ENCODE measurements at regions not wholly inside any gene's neighbourhood (a gene's known extent, or its start where the extent isn't known, plus 50 kb on each side); places are given as distances from the start of the nearest gene placed in this dataset.

DNA sequence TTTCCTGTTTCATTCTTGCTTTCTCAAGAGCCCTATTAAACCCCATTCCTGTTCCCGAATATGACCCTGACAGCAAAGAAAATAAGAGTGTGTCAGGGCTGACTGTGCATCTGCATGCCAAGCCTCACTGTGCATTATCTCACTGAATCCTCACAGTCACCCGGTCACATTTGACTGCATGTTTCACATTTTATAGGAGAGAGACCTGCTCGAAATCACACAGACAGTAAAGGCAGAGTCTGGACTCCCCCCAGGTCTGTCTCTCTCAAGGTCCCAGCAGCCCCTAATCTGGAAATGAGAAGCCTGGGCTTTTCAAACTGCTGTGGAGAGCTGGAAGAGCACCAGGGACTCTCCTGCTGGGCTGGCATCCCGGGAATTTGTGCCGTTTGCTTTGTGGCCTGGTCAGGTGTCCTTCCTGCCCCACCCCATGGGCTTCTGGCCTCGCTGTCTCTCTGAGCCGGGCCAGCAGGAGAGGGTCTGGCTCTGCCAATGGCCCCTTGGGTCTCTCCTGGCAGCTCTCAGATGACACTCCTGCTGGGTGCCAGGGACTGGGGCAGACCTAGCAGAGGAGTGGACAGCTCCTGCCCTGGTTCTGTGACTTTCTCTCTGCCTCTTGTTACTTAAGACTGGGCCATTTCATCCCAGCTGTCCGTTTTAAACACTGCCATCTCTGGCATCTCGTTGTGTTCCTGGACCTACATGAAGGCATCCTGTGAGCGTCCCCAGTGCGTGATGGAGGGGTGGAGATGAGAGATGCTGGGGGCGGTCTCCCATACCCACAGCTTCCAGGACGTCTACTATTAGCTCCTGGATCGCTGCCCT is 173.6 kb downstream of the ARHGAP12 start:
- no peak for DNase-seq (ENCODE audit: low read depth)

DNA sequence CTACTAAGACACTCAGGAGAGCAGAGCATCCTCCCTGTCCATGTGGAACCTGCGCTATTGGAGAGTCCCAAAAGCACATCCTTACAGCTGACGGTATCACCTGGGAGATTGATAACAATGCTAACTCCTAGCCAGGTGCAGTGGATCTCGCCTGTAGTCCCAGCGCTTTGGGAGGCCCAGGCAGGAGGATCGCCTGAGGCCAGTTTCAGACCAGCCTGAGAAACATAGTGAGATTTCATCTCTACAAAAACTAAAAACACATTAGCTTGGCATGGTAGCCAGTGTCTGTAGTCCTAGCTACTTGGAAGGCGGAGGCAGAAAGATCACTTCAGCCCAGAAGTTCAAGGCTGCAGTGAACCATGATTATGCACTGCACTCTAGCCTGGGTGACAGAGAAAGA is 174.9 kb downstream of the ARHGAP12 start:
- DNase-seq (ENCODE audit: low read depth), result no peak

DNA sequence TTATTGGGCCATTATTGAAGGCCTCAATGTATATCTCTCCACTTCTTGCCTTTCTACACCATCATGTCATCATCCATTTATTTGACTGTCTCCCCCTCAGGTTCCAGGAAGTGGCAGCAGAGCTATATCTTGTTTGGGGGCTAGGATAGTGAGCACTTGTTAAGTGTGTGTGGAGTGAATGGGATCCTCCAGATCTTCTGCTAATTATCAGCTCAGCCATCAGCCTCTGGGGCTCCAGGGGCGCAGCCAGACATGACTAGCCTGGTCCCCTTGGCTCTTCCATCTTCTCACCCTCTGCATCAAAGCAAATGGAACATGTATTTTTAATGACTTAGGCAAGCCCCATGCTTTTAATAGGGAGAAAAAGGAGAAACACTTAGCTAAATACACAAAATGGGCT is 176.5 kb downstream of the ARHGAP12 start:
- DNase-seq (ENCODE audit: low read depth), result no peak

DNA sequence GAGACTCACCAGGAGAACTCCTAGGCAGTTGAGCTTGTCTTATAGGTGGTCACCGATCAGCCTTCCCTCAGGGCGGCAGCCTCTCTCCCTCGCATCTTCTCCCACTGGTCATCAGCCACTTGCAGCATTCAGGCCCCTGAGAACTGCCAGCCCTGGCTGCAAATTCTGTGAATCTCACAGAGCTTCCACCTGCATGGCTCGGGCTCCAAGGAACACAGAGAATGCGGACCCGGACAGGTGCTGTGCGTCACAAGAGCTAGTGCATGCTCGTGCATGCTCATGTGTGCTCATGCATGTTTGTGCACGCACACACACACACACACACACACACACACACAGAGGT is 176.9 kb downstream of the ARHGAP12 start:
- no peak for DNase-seq (ENCODE audit: low read depth)

DNA sequence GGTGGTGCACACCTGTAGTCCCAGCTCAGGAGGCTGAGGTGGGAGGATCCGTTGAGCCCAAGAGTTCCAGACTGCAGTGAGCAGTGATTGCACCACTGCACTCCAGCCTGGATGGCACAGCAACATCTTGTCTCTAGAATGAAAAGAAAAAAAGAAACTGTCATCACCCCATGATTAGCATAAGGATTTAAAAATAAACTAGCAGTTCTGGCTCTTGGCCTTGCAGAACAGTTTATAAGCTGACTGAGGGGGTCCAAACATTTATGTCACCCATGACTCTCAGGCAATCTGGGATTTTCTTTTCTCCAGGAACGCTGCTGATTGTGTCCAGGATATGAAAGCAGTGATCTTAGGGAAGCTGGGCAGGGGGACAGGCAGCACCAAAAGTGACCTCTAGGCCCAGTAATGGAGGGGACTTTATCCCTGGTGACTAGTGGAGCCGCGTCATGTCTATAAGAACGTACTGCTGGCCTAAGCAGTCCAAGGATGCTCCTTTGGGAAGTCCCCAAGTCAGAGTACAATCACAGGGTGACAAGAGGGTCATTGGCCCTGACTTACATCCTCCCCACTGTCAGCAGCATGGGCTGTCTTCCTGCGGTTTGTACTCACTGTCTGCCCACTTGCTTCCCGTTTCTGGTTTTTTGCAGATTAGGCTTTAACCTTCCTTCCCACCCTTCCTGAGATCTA is 177.4 kb downstream of the ARHGAP12 start:
- no peak for DNase-seq (ENCODE audit: low read depth)

DNA sequence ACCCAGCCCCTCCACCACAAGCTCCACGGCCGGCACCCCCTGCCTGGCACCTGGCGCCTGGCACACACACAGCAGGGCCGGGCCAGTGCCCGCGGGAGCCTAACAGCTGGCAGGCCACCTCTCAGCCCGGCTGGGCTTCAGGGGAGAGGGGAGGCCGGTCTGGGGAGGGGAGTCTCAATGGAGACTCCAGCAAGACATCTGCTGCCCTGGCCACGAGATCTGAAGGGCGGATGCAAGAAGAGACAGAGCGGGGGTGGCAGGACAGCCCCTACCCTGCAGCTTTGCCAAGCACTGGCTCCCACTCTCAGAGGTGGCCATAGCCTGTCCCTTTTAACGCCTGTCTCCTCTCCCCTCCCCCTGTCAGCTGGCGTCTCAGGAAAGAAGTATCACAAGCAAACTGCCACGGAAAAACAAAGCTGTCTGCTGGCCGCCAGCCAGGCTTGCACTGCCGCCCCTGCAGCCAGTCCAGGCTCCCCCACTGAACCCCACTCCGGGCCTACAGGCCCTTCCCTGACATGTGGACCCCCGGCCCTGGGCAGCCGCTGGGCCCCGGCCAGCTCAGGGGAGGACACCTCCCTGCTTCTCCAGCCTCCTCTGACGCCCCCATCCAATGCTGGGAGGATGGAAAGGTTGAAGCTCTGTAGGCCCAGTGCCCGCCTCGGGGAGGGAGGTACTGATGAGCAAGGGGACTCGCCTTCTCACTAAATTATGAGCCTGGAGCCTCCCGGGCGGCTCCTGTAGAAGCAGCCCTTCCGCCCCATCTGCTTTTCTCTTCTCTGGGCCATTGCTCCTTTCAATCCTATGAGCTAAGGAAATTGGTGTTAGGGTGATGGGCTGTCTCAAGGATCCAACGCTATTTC is 178.4 kb downstream of the ARHGAP12 start:
- no peak for DNase-seq (ENCODE audit: low read depth)

DNA sequence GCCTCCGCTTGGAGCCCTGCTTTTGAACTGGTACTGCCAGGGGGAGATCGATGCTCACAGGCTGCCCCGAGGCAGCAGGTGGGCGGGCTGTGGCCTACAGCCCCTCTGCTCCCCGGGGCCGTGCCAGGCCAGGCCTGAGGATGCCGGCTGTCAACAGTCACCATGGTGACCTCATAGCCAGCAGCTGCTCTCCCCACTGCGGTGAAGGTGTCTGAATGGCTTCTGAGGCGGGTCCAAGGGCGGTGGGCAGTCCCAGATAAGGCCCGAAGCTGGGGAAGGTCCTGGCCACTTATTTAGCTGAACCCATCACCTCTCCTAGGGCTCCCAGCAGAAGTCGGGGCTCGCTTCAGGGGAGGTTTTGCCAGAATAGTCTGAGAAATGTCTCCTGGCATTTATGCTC is 179.3 kb downstream of the ARHGAP12 start:
- DNase-seq (ENCODE audit: low read depth), result no peak

DNA sequence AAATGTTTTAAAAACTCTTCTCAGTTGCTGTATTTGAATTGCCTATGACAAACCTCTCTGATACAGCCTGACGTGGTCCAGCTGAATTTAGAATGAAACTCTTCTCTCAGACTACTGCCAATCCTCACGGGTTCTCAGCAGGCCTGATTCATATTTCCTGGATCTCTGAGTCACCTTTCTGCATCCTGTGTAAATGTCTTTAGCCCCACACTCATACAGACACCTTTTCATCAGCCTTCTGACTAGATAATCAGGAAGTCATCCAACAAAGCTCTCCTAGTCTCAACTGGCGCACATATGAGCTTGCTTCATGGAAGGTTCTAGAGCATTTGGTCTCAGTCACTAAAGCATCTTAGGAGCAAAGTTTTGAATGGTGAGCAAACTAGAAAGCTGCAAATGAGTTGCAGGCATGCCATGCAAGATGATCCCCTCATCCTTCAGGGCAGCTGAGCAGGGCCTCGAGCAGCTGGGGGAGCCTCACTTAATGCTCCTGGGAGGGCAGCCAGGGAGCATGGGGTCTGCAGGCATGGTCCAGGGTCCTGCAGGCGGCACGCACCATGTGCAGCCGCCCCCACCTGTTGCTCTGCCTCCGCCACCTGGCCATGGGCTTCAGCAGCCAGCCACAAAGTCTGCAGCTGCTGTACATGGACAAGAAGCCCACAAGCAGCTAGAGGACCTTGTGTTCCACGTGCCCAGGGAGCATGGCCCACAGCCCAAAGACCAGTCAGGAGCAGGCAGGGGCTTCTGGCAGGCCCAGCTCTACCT is 182.8 kb downstream of the ARHGAP12 start:
- no peak for DNase-seq (ENCODE audit: low read depth)

DNA sequence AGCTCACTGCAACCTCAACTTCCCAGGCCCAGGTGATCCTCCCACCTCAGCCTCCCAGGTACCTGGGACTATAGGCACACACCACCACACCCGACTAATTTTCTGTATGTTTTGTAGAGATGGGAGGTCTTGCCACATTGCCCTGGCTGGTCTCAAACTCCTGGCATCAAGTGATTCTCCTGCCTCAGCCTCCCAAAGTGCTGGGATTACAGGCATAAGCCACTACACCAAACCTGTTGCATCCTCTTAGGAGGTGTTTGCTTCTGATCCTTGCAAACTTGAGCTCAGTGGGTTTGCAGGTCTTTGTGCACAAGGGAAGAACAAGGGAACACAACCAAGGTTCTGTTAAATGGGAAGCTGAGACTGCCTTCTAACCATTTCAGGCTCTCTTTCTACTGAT is 184.6 kb downstream of the ARHGAP12 start:
- no peak for DNase-seq (ENCODE audit: low read depth)

DNA sequence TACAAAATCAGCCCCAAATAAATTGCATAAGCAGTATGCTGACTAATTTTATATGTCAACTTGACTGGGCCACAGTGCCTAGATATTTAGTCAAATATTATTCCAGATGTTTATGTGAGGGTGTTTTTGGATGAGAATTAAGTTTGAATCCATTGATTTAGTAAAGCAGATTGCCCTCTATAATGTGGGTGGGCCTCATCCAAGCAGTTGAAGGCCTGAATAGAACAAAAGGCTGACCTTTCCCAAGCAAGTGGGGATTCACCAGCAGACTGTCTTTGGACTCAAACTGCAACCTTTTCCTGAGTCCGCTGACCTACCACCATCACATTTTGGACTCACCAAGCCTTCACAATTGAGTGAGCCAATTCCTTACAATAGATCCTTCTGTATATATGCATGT is 186.4 kb downstream of the ARHGAP12 start:
- no peak for DNase-seq (ENCODE audit: low read depth)

DNA sequence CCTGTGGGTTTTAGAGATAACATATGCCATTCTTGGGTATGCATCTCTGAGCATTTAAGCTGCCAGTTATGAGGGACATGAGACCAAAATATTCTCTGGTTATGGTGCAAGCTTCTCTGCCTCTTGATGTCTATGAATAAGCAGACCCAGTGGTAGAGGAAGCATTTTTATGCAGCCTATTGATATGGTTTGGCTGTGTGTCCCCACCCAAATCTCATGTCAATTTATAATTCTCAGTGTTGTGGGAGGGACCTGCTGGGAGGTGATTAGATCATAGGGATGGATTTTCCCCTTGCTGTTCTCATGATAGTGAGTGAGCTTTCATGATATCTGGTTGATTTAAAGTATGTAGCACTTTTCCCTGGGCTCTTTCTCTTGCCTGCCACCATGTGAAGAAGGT is 187.2 kb downstream of the ARHGAP12 start:
- DNase-seq (ENCODE audit: low read depth), result no peak

DNA sequence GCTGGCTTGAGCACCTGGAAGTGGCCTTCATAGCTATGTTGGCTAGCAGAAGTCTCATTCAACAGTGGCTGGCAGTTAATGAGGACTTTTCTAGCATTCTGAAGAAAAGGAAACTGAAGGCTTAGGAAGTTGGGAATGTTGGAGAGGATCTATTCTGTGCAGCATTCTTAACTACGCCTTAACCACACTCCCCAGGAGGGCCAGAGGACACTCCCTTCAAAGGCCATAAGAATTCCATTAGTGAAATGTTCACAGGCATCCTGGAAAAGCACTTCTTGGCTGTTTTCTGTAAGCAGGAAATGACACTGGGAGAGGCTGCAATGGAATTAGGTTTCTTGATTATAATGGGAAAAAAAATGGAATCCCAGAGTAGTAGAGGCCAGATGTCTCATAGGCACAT is 188.9 kb downstream of the ARHGAP12 start:
- no peak for DNase-seq (ENCODE audit: low read depth)

DNA sequence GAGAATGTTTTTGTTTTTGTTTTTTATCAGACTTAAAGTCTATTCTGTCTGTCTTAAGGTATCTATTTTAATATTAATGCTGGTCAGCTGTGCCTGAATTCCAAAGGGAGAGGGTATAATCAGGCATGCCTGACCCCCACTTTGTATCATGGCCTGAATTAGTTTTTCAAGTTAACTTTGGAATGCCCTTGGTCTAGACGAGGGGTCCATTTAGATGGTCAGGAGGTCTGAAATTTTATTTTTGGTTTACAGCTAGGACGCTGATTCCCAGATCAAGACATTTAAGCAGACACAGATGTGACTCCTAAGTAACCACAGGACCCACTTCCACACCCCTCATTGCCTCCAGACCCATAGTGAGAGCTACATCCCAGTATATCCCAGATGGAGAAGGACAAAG is 189.5 kb downstream of the ARHGAP12 start:
- no peak for DNase-seq (ENCODE audit: low read depth)

DNA sequence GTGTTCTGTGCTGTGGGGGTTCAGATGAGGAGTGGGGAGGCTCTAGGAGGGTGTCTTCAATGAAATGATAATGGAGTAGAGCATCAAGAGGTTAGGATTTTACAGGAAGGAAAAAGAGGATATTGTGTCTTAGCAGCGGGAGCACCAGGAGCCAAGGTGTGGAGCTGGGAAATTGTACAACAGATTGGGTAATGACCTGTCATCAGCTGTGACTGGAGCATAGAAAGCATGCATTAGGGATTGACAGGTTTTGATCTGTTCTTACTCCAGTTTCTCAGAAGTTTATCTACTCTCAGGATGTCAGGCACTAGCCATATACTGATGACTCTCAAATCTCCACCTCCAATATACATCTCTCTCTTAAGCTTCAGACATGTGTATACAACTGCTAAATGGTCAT is 196.9 kb downstream of the ARHGAP12 start:
- no peak for DNase-seq (ENCODE audit: low read depth)

DNA sequence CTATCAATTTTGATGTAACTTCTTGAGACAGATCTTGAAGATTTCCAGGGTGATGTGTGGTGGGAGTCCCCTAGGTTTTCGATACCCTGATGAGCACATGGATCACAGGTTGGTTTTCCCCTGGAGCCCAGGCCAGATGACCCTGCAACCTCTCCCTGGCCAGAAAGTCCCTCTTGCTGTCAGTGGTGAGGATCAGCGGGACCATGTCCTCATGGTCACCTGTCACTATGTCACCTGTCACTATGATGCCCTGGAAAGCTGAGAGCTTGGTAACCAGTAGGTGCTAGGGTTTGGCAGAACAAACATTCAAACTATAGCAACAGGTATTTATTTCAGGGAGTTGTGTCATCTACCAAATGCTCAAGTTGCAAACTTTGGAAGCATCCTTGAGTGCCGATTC is 197.9 kb downstream of the ARHGAP12 start:
- no peak for DNase-seq (ENCODE audit: low read depth)

DNA sequence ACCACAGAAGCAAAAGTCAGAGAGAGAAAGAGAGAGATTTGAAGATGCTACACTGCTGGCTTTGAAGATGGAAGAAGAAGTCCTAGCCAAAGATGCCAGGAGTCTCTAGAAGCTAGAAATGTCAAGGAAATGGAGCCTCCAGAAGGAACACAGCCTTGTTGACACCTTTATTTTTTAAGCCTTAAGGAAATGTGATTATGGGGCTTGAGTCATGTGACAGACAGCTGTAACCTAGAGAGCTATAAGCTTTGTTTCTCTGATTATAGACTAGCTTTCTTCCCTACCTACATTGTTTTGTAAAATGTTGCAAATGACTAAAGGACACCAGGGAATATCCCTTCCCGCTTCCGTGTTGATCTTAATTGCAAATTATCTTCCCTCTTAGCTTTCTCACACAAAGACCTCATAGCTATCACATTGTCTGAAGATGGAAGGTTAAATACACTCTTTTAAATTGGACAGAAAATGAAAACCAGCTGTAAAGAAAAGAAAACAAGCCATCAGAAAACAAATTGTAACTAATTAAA is 199.9 kb downstream of the ARHGAP12 start:
- DNase-seq (ENCODE audit: low read depth), result no peak

DNA sequence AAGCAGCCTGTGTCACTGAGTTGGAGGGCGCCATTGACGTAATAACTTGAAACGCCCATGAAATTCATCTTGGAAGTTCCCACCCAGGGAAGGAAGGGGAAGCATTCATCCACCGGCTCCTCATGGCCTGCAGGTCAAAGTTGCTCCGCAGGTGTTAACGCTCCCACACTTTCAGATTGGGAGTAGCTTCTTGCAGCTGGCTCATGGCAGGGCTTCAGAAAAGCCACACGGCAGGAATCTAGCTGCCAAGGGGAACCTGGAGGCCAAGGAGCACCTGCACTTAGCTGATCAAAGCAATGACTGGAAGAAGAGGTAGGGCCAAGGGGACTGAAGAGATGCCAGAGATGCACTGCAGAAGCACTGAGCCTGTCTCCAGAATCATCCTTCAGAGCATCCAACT is 203.2 kb downstream of the ARHGAP12 start:
- DNase-seq (ENCODE audit: low read depth), result no peak

DNA sequence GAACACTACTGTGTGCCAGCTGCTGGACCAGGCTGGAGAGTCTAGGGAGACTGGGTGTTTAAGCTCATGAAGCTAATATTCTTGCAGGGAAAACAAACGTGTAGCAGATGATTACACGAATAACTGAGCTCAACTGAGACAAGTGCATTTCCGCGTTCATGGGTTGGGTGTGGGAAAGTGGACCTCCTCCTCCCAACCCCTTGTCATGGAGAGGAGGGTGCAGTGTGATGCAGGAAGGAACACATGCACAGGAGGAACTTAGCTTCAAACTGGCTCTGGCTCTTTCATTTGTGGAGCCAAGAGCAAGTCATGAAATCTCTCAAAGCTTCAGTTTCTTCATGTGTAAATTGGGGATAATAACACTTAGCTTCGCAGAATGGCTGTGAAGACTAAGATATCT is 204.3 kb downstream of the ARHGAP12 start:
- no peak for DNase-seq (ENCODE audit: low read depth)

DNA sequence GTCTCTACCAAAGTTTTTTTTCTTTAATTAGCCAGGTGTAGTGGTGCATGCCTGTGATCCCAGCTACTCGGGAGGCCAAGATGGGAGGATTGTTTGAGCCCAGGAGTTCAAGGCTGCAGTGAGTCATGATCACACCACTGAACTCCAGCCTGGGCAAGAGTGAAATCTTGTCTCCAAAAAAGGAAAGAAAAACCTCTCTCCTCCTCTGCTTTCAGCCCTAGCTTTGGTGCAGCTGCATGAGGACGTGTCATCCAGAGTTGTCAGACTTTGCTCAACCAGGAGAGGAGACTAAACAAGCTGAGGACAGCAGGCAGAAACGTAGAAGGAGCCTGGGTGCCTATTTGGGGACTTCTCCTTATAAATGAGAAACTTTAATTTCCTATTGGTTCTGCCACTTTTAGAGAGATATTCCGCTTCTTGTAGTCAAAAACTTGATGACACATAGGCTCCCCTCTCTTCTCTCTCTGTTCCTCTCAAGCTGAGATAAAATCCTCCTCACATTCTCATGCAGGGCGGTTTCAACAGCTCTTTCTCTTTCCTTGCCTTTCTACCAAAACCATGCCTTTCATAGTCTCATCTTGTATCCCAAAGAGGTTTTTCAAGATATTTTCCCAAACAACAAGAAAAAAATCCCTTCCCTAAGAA is 205.4 kb downstream of the ARHGAP12 start:
- no peak for DNase-seq (ENCODE audit: low read depth)

DNA sequence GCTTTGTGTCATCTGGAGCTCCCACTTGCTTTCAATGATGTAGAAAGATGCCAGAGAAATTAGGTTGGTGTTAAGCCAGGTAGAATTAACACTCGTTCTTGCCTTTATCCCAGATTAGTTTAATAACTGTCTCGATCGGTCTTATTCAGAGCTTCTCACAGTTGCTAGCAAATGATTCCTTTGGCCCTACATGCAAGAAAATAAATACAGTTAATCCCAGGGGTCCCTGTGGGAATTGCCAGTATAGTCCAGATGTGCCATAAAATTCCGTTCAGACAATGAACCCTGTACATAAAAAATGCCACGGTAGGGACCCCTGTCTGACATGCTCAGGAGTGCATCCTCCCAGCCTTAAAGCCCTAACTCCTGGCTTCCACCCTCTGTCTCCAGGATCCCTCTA is 207.5 kb downstream of the ARHGAP12 start:
- DNase-seq (ENCODE audit: low read depth), result no peak

DNA sequence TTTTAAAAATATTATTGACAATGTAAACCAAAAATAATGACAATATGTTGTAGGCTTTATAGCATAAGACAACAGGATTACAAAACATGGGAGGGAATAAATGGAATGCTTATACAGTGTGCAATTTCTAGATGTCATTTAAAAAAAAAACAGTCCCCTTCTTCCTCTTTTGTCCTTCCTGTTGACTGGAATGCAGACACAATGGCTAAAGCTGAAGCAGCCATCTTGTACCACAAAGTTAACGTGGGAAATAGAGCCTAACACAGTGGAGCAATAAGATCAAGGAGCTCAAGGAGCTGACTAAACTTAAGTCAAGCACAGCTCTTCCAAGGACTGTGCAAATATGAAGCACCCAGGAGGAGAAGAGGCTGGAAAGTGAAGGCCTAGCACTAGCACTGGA is 208.1 kb downstream of the ARHGAP12 start:
- DNase-seq (ENCODE audit: low read depth), result no peak

Data from stimulated activated CD8-positive, alpha-beta memory T cell treated with anti-CD3 and anti-CD28 coated beads, Interleukin-12 subunit alpha, Interleukin-12 subunit beta, amount 100 ng/mL, for 1 hour (primary cell).